IPS-20b (cell line): ENCODE measurements at regions not wholly inside any gene's neighbourhood (a gene's known extent, or its start where the extent isn't known, plus 50 kb on each side); places are given as distances from the start of the nearest gene placed in this dataset.

Experiments used
- H3K27ac ChIP-seq: one replicate; pipeline ENCODE4 v1.5.1; 2013; ENCODE audit warnings: low read length
- H3K27me3 ChIP-seq: 2 replicates; pipeline ENCODE4 v1.6.1; 2013; ENCODE audit warnings: mild to moderate bottlenecking, low read length, inconsistent platforms; ENCODE audit not compliant: insufficient read depth
- H3K36me3 ChIP-seq: 2 replicates; pipeline ENCODE4 v1.6.1; 2013; ENCODE audit warnings: low read depth, mild to moderate bottlenecking, inconsistent platforms, low read length, moderate library complexity; ENCODE audit not compliant: insufficient read depth
- H3K4me1 ChIP-seq: 2 replicates; pipeline ENCODE4 v1.6.1; 2013; ENCODE audit warnings: mild to moderate bottlenecking, control low read depth, inconsistent platforms, low read length, moderate library complexity; ENCODE audit not compliant: insufficient read depth
- H3K4me3 ChIP-seq: 2 replicates; pipeline ENCODE4 v1.5.1; 2013; ENCODE audit warnings: mild to moderate bottlenecking, low read length, inconsistent platforms
- H3K9ac ChIP-seq: 2 replicates; pipeline ENCODE4 v1.6.1; 2013; ENCODE audit warnings: low read depth, mild to moderate bottlenecking, inconsistent platforms, low read length, moderate library complexity
- H3K9me3 ChIP-seq: 2 replicates; pipeline ENCODE4 v1.6.1; 2013; ENCODE audit warnings: mild to moderate bottlenecking, low read depth, low read length, inconsistent platforms; ENCODE audit not compliant: insufficient read depth

DNA sequence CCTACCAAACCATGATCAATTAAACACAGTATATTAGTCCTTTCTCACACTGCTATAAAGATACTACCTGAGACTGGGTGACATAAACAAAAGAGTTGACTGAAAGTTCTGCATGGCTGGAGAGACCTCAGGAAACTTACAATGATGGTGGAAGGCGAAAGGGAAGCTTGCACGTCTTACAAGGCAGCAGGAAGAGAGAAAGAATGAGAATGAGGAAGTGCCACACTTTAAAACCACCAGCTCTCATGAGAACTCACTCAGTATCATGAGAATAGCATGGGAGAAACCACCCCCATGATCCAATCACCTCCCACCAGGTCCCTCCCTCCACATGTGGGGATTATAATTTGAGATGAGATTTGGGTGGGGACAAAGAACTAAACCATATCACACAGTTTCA, 324.9 kb upstream of the ZNF507 start:
- Histone ChIP-seq H3K27ac (no peak overlapping the region), H3K27me3 (no peaks in the 10 kb centered on the region), H3K36me3 (no peaks in the 10 kb centered on the region), H3K4me1 (no peaks in the 10 kb centered on the region), H3K9me3 (no peaks in the 10 kb centered on the region), H3K4me3 (no peak overlapping the region), H3K9ac (no peak overlapping the region)

DNA sequence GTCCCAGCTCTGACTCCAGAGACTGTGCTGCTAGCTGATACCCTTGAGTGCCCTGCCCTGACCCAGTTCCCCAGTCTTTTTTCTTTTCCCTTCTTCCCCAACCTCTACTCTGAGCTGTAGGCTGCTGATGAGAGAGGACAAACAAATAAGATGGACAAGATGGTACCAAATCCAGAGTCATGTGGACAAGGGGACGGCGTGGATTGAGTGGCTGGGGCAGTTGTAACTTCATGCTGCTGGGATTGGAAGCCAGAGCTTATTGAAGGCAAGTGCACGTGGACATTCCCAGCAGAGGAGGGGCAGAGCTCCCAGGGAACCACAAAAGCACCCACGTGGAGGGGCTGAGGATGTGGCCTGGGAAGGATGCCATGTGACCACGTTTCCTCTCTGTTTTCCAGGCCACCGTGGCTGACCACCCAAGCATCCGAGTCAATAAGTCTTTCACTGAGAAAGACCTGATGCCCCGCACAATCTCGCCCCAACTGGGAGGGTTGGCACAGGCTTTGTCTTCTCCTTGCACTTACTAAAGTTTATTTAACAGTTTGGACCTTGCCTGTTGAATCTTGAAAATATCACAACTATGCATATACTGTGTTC, 323.3 kb upstream of the ZNF507 start:
- no peak overlapping the region for H3K27ac ChIP-seq
- H3K36me3 ChIP-seq: no peaks in the 10 kb centered on the region
- H3K4me1 ChIP-seq: no peaks in the 10 kb centered on the region
- H3K9me3 ChIP-seq: no peaks in the 10 kb centered on the region
- no peak overlapping the region for H3K4me3 ChIP-seq
- no peak overlapping the region for H3K9ac ChIP-seq
- H3K27me3 ChIP-seq: no peaks in the 10 kb centered on the region

DNA sequence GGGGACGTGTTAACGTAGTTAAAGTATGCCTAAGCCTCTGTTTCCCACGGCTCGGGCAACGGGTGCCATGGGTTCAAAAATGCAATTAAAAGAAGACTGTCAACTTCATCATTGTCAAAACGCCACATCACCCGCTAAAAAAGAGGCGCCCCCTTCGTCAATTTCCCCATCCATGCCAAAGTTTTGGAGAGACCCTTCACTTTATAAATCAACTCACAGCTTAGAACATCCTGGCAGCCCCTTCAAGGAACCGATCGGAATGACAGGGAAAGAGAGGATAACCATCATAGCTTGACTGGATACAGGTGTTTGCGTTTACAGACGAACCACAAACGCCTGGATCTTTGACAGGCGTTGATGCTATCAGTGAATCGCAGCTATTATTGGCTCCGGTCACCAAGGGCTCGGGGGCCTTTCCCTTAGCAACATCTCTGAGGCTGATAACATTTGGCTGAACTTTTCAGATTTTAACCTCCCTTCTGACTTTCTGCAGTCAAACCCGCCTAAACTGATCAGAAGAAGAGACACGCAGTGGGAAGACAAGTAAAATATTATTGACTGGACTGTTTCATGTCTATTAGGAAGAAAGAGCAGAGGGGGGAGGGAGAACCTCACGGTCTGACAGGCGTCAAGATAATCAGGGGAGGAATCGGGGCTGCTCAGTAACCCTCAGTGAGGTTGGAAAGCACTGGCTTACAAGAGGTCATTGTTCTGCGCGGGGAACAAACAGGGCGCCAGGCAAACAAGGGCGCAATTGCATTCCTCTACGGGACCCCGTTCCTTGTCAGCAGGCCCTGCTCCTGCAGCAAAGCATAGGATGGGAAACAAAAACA, 322.5 kb upstream of the ZNF507 start:
- no peaks in the 10 kb centered on the region for H3K36me3 ChIP-seq
- H3K9me3 ChIP-seq: no peaks in the 10 kb centered on the region
- no peak overlapping the region for H3K27ac ChIP-seq
- no peak overlapping the region for H3K9ac ChIP-seq
- no peaks in the 10 kb centered on the region for H3K27me3 ChIP-seq
- H3K4me3 ChIP-seq: no peak overlapping the region
- H3K4me1 ChIP-seq: no peaks in the 10 kb centered on the region

DNA sequence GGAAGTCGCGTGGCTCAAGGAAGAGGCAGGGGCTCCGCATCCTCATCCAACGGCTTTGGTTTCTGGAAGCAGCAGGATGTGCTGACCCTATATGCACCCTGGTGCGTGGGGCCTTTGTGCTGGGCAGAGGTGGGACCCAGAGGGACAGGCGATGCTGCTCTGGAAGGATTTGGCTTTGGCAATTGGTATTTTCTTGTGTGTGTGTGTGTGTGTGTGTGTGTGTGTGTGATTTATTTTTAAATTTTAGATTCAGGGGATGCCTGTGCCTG, 321.9 kb upstream of the ZNF507 start:
- no peak overlapping the region for H3K27ac ChIP-seq
- H3K9ac ChIP-seq: no peak overlapping the region
- H3K9me3 ChIP-seq: no peaks in the 10 kb centered on the region
- H3K4me1 ChIP-seq: no peaks in the 10 kb centered on the region
- no peaks in the 10 kb centered on the region for H3K36me3 ChIP-seq
- H3K4me3 ChIP-seq: no peak overlapping the region
- H3K27me3 ChIP-seq: no peaks in the 10 kb centered on the region

DNA sequence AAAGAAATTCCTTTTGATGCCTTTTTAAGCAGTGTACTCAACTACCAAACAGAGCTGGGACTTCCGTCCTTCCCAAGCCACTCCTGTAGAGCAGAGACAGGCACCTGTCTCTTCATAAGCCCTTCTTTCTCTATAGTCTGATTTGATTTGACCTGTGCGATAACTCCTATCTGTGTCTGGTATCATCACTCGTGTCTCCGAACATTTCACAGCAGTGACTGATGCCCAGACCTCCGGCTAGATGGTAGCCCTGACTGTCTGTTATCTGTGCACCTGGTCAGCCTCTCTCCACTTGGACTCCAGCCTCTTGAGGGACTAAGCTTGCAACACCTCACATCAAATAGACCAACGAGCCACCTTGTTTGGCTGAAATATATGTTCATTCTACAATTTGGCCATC, 316.2 kb upstream of the ZNF507 start:
- Histone ChIP-seq H3K27ac (no peak overlapping the region), H3K27me3 (no peaks in the 10 kb centered on the region; the same call in 1 of the 2 replicates), H3K36me3 (no peaks in the 10 kb centered on the region), H3K9me3 (no peaks in the 10 kb centered on the region), H3K9ac (no peak overlapping the region), H3K4me1 (no peaks in the 10 kb centered on the region), H3K4me3 (no peak overlapping the region)

DNA sequence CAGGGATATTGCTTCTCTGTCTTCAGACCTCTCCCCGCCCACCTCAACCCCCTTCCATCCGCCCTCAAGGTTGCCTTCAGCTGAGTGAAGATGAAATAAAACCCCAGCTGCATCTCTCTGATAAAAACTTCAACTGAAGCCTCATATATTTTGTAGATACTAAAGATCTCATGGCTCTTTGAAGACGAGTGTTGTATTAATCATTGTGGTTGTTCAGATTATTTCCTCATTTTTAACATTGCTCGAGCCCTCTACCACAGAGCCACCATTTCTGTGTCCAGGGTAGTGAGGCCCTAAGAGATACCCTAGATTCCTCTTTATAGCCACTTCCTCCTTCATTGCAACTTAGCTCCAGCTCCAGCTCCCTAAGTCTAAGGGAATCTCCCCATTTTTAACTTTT, 312.8 kb upstream of the ZNF507 start:
- H3K27ac ChIP-seq: no peak overlapping the region
- peaks cover 11% of the 10 kb centered on the region for H3K4me1 ChIP-seq
- H3K9me3 ChIP-seq: no peaks in the 10 kb centered on the region
- no peak overlapping the region for H3K9ac ChIP-seq
- H3K27me3 ChIP-seq: no peaks in the 10 kb centered on the region; the same call in 1 of the 2 replicates
- no peaks in the 10 kb centered on the region for H3K36me3 ChIP-seq
- H3K4me3 ChIP-seq: no peak overlapping the region

DNA sequence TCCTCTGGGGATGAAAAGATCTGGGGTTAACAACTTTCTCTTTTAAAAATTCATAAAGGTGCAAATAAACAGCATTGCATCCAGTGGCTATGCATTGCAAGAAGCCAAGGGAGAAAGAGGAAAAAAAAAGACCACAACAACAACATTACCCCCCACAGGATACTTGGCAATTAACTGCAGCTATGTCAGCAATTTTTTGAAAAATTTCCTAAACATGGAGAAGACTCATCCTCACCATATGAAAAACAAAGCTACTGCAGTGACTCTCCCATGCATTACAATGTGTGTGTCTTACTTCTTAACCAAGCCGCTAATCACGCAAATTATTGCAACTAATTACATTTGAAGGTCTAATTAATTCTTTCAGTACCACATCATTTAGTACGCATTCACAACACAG, 309.8 kb upstream of the ZNF507 start:
- Histone ChIP-seq H3K27ac (no peak overlapping the region), H3K4me3 (no peak overlapping the region), H3K36me3 (no peaks in the 10 kb centered on the region), H3K9me3 (no peaks in the 10 kb centered on the region), H3K9ac (no peak overlapping the region), H3K4me1 (peaks cover 11% of the 10 kb centered on the region), H3K27me3 (peaks cover 3% of the 10 kb centered on the region; the same call in 1 of the 2 replicates)

DNA sequence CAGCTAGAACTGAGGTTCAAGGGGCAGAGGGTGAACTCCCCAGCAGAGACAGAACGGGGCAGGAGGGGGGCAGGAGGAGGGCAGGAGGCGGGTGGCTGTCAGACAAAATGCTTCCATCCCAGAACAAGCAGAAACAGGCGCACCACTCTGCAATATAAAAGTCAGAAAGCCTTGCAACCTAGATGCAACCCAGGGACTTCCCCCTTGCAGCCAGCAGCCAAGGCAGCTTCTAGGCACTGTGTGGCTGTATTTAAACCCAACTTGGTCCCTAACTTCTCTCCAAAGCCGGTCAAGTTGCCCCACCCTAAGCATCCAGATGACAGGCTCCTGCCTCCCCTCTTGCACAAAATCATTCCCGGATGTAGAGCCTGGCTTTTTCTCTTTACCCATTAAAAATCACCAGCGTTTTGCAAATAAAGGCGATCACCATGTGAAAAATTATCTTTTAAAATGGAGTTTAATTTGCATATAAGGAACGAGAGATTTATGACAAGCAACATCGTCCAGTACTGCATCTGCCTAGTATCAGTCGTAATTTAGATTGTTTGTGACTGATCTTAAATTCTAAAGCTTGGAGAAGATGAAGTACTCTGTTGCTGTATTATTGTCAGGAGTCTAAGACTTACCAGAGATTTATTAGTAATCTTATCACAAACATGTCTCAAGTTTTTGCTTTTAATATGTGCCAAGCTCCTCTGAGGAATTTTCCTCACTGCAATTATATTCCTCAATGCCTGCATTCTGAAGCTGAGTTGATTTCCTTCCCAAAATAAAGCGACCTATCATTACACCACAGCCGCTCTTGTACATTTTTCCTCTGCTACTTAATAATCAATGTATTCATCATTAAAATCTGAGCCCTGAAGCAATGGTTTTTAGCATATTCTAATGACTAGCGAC, 307.1 kb upstream of the ZNF507 start:
- Histone ChIP-seq H3K36me3 (no peaks in the 10 kb centered on the region), H3K27ac (no peak overlapping the region), H3K9me3 (no peaks in the 10 kb centered on the region), H3K9ac (no peak overlapping the region), H3K27me3 (peaks cover 18% of the 10 kb centered on the region), H3K4me3 (no peak overlapping the region), H3K4me1 (peaks cover 13% of the 10 kb centered on the region)

DNA sequence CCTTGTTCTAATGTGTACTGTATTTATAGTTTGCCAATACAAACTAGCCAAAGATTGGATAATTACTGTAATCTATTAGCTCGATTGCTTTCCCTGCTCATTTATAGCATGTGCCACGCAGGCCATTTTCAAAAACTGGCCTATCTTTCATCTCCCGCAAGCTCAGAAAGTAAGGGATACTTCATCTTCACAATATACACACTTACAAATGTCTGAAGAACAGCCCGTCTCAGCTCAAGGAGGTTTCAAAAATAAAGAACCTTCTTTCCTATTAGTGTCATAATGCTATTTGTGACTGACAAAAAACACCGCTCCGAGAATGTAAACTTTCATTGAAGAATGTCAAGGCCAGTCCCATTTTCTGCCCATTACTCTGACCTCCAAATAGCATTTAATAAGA, 306.4 kb upstream of the ZNF507 start:
- Histone ChIP-seq H3K36me3 (no peaks in the 10 kb centered on the region), H3K4me1 (peaks cover 13% of the 10 kb centered on the region), H3K27me3 (peaks cover 18% of the 10 kb centered on the region), H3K9ac (no peak overlapping the region), H3K27ac (no peak overlapping the region), H3K4me3 (no peak overlapping the region), H3K9me3 (no peaks in the 10 kb centered on the region)

DNA sequence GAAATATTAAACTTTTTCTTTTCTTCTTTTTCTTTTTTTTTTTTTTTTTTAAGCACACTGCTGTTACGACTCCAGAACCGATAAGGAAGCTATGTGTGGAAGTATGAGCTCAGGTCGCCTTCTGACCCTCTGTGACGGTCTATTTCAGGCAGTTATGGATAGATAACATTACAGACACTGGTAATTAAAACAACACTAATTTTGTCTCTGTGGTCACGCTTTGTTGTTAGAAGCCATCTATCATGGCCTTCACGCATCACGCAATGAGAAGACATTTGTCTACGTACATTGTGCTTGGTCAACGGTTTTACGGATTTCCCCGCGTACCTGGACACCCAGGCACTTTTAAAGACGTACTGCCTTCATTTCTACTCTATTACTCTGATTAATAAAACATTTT, 306.0 kb upstream of the ZNF507 start:
- no peak overlapping the region for H3K27ac ChIP-seq
- no peak overlapping the region for H3K9ac ChIP-seq
- H3K4me1 ChIP-seq: peaks cover 13% of the 10 kb centered on the region
- H3K27me3 ChIP-seq: peaks cover 18% of the 10 kb centered on the region
- H3K36me3 ChIP-seq: no peaks in the 10 kb centered on the region
- no peak overlapping the region for H3K4me3 ChIP-seq
- H3K9me3 ChIP-seq: no peaks in the 10 kb centered on the region

DNA sequence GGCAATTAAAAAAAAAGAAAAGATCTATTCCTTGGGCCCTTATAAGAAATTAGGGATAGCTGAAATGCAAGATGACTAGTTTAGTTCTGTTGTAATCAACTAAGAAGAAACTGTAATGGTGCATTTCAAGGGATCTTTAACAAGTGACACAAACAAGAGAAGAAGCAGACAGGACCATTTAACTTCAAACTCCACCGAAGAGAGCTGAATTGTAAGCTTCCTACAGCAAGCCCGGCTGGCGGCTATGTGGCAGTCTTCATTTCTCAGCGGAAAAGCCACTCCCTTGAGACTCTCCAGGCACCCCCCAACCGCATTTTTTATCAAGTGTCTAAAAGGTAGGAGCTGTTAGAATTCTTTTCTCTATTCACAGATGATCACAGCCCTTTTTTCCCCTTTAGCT, 305.2 kb upstream of the ZNF507 start:
- Histone ChIP-seq H3K27me3 (peaks cover 18% of the 10 kb centered on the region), H3K9me3 (no peaks in the 10 kb centered on the region), H3K36me3 (no peaks in the 10 kb centered on the region), H3K27ac (no peak overlapping the region), H3K9ac (no peak overlapping the region), H3K4me1 (peaks cover 13% of the 10 kb centered on the region), H3K4me3 (no peak overlapping the region)
